ENCODE measurements at regions not wholly inside any gene's neighbourhood (a gene's known extent, or its start where the extent isn't known, plus 50 kb on each side); places are given as distances from the start of the nearest gene placed in this dataset.
"Not testable (repeated sequence)": the region's sequence is repeated elsewhere in the genome, so short reads cannot be mapped to it uniquely, and the experiment has no call there.

GRCh38 chr2:37759989-37760388, 88.5 kb upstream of the CDC42EP3 start:
- DNase-seq, result not testable (repeated sequence)

GRCh38 chr2:37760471-37760870, 89.0 kb upstream of the CDC42EP3 start:
- DNase-seq, result no peak

- not testable (repeated sequence) for DNase-seq
Observed at GRCh38 chr2:37762281-37762680, 90.8 kb upstream of the CDC42EP3 start.

- no peak for DNase-seq
Observed at GRCh38 chr2:37764739-37765138, 93.3 kb upstream of the CDC42EP3 start.

- no peak for DNase-seq
Observed at GRCh38 chr2:37766106-37766505, 94.7 kb upstream of the CDC42EP3 start.

- no peak for DNase-seq
Observed at GRCh38 chr2:37767046-37767445, 95.6 kb upstream of the CDC42EP3 start.

GRCh38 chr2:37767959-37768925, 96.8 kb upstream of the CDC42EP3 start:
- no peak for DNase-seq

GRCh38 chr2:37769551-37769950, 98.1 kb upstream of the CDC42EP3 start:
- no peak for DNase-seq

GRCh38 chr2:37770797-37771196, 99.4 kb upstream of the CDC42EP3 start:
- DNase-seq, result no peak

- no peak for DNase-seq
Observed at GRCh38 chr2:37771600-37772088, 100.2 kb upstream of the CDC42EP3 start.

GRCh38 chr2:37773371-37774130, 102.1 kb upstream of the CDC42EP3 start:
- DNase-seq, result no peak

- DNase-seq, result not testable (repeated sequence)
Observed at GRCh38 chr2:37774171-37774944, 102.9 kb upstream of the CDC42EP3 start.

- DNase-seq, result no peak
Observed at GRCh38 chr2:37774976-37775907, 103.8 kb upstream of the CDC42EP3 start.

GRCh38 chr2:37775908-37776250, 104.4 kb upstream of the CDC42EP3 start:
- DNase-seq, result no peak

GRCh38 chr2:37776487-37776886, 105.0 kb upstream of the CDC42EP3 start:
- DNase-seq, result no peak

GRCh38 chr2:37779139-37779538, 107.7 kb upstream of the CDC42EP3 start:
- no peak for DNase-seq

GRCh38 chr2:37779611-37780386, 108.4 kb upstream of the CDC42EP3 start:
- no peak for DNase-seq

- DNase-seq, result no peak
Observed at GRCh38 chr2:37780387-37780676, 108.9 kb upstream of the CDC42EP3 start.

- DNase-seq, result no peak
Observed at GRCh38 chr2:37781028-37781427, 109.6 kb upstream of the CDC42EP3 start.

- DNase-seq, result no peak
Observed at GRCh38 chr2:37782155-37782673, 110.8 kb upstream of the CDC42EP3 start.

Measured in skin of body (tissue), 1 donor.